ENCODE measurements at regions not wholly inside any gene's neighbourhood (a gene's known extent, or its start where the extent isn't known, plus 50 kb on each side); places are given as distances from the start of the nearest gene placed in this dataset.
A peak's percentile ranks its signal among the peaks of the same experiment; 100 is the strongest.
"Not testable (repeated sequence)": the region's sequence is repeated elsewhere in the genome, so short reads cannot be mapped to it uniquely, and the experiment has no call there.

DNA sequence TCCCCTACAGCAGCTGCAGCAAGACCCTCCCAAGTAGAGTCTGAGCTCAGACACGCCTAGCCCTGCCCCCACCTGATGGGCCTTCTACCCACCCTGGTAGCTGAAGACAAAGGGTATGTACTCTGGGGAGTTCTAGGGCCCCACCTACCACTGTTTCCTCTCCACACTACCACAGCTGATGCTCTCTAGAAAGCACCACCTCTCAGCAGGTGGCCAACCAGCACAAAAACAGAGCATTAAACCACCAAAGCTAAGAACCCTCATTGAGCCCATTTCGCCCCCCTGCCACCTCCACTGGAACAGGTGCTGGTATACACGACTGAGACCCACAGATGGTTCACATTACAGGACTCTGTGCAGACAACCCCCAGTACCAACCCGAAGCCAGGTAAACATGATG is 258.9 kb downstream of the SETD4 start:
- no peak for DNase-seq (ENCODE audit: low read depth)

DNA sequence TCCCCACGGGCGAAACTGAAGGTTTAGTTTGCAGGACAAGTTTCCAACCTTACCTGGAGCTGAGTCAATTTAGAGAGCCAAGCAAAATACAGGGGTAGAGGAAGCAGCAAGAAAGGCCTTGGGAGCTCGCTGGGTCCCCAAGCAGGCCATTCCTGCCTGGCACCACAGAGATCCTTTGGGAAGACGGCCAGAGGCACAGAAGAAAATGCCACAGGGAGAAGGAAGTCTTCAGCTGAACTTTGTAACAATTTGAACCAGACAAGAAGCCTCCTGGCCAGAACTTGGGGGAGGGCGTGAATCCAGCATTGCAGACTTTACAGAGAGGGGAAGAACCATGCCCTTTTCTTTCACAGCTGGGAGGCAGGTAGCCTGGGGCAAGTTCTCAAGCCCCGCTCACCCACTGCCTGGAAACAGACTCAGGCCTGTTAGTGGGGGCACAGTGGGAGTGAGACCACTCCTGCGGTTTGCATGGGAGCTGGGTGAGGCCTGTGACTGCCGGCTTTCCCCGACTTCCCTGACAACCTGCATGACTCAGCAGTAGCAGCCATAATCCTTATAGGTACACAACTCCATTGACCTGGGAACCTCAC is 259.4 kb downstream of the SETD4 start:
- not testable (repeated sequence) for DNase-seq (ENCODE audit: low read depth)

DNA sequence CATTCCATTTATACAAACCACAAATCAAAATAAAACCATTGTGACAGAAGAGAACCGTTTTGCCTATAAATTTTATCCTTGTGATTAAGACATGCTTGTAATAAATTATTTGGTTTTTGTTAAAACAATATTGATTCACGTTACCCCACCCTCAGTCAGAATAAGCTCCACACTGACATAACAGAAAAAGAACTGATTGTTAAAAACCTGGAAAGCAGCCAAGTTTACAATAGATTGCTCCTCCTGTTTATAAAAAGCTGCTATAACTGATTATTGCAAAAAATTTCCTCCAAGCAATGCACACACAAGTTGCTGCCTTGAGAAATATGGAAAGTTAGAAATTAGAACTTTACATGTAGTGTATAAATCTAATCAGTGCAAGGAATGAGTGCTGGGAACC is 263.5 kb downstream of the SETD4 start:
- no peak for DNase-seq (ENCODE audit: low read depth)

DNA sequence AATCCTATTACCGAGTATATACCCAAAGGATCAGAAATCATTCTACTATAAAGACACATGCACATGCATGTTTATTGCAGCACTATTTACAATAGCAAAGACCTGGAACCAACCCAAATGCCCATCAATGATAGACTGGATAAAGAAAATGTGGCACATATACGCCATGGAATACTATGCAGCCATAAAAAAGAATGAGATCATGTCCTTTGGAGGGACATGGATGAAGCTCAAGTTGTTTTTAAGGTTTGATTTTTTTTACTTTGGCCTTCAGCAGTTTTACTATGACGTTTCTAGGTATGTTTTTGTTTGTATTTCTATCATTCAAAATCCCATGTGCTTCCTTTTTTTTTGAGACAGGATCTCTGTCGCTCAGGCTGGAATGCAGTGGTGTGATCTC is 265.8 kb downstream of the SETD4 start:
- DNase-seq (ENCODE audit: low read depth): not testable (repeated sequence)

DNA sequence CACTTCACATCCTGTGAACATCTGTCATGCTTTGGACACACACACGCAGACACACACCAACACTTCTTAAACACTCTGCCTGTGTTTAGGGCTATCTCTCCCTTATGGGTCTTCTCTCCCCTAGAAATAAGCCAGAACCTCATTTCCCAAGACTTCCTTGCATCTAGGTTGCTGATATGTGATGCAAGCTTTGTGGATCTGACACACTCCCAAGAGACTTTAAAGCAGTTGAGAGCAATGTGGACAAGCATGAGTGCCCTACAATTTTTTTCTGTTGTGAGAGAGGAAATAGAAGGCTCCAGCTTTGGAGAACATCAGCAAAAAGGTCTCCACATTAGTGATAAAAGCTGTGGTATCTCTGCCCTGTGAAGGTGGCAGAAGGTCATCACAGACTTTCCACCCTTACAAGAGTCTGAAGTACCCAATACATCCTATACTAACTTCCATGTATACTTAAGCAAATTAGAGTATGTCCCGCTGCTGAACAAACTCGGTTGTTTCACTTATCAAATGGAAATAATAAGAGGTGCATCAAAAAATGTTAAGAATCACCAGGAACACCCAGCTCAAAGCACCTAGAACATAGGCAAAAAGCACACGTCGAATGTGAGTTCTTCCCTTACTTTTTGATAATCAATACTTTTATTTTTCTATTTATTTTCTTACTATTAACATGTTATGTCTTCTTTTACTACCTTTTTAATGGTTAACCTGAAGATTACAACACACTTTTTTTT is 267.6 kb downstream of the SETD4 start:
- DNase-seq (ENCODE audit: low read depth): no peak

DNA sequence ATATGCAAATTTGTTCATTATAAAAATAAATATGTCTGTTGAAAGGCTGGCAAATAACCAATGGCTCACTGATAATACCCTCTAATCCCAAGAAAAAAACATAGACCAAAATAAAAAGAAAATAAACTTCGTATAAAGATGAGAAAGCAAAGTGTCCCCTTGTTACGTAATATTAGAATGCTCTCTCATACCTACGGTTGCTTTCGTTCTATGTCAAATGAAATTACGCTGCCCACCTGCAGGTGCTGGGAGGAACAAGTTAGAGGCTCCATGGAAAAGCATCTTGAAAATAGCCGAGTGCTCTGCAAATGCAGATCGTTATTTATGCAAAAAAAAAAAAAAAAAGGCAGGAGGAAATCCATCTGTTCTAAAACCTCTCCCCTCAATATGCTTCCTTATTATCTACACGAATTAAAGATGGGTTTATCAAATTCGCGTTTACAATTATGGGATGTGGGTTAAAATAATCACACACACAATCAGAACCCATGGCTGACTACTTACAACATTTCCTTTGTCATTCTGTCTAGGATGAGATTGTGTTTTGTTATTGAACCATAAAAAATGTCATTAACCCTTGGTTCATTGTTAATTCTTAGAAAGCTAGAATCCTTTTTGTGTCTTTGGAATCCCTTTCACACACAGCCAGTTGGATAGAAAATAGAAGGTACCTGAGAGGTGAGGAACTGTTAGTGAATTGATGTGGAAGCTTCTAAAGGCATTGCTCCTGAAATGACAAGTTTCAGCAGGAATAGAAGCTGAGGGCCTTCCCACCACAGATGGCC is 268.6 kb downstream of the SETD4 start:
- no peak for DNase-seq (ENCODE audit: low read depth)

DNA sequence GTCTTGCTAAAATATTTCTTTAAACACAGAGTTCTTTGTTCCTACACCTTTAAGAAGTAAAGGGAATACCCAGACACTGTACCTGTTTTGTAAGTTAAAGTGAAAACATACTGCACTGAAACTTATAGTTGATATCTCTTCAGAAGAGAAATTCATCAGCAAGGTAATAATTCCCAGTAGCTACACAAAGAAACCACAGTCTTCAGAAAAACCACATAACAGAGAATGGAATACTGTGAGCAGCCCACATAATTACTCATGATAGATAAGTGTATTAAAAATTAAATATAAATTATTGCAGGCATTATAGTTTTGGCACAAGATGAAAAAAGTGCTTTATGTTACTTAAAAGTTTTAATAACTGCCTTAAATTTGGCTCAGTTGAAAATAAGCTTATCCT is 276.6 kb downstream of the SETD4 start:
- peak; percentile 10 for DNase-seq (ENCODE audit: low read depth)

DNA sequence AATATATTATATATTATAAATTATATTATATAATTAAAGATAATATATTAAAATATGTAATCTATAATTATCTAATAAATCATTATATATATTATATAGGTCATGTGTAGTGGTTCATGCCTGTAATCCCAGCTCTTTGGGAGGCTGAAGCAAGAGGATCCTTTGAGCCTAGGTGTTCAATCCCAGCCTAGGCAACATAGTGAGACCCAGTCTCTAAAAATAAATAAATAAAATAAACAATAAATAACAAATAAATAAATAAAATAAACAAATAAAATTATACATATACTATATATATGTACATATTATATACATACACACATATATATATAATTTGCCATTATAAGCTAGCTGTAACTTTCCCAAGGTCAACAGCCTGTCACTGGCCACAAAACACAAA is 277.7 kb downstream of the SETD4 start:
- DNase-seq (ENCODE audit: low read depth): no peak

DNA sequence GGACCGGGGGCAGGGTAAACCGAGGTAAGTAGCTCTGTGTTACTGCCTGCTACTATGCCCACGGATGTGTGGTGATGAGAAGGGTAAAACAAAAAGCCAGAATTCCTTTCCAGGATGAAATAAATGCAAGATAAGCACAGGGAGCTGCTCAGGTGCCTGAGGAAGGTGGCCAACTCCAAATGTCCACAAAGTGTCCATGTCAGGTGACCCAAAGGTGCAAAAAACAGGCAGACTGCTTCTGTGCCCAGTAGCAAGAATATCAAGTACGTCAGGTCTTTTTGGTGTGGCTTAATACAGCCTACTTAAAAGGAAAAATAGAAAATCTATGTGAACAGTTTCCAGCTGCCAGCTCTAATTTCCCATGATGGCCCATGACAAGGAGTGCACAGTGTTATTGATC is 279.3 kb downstream of the SETD4 start:
- DNase-seq (ENCODE audit: low read depth): no peak

DNA sequence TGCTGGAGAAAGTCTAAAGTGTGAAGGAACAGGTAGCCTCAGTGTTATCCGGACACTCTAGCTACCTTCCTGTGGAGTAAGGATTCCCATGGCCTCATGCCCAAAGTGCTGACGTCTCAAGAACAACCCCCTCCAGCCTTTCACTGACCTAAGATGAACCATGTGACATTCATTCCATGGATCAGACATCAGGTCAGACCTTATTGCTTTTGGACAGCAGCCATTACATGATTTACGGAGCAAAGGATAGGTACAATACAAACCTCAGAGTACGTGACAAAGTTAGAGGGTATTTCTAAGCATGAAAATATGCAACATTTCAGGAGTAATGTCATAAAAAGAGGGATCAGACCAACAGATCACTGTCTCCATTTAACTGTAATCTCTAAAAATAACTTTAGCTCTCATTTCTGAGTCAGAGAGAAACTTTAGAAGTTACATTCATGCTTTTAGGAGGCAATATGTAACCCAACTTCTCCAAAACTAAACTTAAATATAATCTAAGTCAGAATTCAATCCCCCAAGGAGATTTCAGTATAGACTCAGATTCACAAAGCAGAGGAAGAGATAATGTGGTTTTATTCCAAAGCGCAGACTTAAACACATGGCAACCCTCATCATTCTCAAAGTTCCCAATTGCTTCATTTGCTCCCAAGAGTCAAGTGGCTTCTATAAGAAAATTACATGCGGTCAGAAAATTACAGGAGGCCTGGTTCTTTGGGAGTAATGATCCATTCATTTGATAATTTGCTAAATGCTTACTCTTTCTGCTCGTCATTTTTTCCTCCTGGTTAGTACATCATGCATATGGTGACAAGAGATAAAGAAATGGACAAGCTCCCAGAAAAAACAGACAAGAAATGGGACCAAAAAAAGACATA is 280.4 kb downstream of the SETD4 start:
- DNase-seq (ENCODE audit: low read depth): peak; percentile 78

DNA sequence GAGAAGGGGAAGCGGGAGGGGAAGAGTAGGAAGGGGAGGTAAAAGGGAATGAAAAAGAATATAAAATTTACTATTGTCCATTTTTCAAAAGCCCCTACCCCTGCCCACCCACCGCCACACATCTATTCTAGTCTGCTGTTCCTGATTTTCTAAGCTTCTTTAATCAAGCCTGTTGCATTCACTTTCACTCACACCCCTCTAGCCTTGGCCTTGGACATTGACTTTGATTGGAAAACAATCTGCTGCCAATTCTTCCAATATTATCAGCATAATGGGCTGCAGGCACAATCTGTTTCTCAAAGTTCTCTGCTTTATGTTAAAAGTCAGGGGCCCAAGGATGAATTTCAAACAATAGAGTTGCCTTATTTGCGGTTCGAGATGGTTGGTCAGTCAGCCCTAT is 281.2 kb downstream of the SETD4 start:
- no peak for DNase-seq (ENCODE audit: low read depth)

DNA sequence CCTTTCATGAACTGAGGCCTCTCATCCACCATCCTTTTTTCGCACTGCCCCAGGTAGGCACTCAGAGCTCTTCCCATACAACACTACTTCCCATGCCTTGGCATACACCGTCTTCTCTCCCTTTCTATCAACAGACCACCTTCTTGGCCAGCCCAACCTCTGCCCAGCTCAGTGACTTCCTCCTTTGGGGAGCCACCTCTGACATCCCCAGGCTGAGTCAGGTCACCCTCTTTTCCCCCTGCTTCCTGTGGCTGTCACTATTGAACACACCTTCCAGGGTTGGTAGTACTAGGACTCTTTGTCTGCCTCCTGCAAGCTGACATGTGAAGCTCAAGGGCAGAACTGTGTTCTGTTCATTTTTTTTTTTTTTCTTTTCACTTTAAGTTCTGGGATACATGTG is 283.2 kb downstream of the SETD4 start:
- DNase-seq (ENCODE audit: low read depth): no peak

DNA sequence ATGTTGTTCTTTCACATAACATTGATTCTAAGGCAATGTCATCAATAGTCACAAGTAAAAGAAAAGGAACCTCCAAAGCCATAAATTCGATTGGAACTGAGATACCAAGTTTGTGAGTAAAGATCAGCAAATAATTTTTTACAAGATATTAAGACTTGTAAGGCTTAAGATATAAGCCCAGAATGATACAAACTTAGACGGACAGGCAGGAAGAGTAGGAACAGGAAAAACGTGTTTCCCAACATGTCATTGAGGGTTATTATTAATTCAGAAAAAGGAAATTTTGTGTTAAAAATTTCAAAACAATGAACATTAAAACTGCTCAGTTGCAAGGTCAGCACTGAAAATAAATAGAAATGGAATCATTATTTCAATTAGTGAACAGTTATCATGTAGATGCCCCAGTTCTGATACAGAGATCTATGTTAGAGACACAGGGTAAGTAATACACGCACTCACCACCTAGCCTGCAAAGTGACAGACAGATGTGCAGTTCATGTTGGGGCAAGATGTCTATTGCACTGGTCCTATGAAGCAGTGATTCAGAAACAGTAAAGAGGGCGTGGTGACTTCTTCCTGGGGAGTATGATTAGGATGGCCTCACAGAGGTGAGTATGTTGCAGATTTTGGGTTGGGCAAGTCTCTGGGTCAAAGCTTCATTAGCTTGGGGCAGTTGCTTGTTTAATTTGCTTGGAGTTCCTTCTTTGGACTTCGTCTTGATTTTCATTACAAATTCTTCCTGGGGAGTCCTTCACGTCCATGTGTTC is 284.4 kb downstream of the SETD4 start:
- no peak for DNase-seq (ENCODE audit: low read depth)

DNA sequence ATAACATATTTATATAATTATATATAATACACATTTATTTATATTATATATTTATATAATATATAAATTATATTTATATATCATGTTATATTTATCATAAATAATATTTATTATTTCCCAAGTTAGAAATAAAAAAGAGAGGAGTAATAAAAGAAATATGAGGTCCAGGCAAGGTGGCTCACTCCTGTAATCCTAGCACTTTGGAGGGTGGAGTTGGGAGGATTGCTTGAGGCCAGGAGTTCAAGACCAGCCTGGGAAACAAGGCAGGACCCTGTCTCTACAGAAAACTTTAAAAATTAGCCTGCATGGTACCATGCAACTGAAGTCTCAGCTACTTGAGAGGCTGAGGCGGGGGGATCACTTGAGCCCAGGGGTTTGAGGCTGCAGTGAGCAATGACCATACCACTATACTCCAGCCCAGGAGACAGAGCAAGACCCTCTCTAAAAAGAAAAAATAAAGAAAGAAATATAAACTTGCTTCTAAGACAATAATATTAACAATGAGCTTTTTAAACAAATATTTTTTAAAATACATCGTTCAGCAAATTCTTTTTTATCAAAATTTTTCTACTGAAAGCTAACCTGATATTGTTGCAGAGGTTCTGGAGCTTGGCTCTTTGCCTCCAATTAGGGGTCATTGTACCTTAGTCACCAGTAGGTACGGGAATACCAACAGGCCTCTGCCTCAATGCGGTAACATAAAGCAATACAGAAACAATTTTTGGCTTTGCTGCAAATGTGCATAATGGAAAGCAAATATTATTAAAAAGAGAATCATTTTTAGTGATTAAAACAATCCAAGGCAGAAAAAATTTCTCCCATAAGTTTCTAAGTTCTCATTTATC is 290.0 kb downstream of the SETD4 start:
- no peak for DNase-seq (ENCODE audit: low read depth)

DNA sequence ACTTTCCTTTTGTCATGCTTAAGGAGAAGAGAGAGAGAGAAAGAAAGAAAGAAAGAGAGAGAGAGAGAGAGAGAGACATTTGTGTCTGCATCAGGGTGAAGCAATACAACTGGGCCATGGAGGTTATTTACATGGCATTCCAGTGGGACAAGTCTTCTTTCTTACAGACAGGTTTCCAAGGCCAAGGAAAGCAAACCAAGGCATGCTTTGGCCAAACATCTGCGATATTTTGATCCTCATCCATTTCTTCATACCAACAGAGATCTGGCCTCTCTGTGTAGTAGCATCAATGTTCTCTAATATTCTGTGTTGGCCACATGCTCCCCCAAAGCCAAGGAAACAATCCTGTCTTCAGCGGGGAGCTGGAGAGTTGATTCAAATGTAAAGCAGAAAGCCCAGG is 292.1 kb downstream of the SETD4 start:
- no peak for DNase-seq (ENCODE audit: low read depth)

DNA sequence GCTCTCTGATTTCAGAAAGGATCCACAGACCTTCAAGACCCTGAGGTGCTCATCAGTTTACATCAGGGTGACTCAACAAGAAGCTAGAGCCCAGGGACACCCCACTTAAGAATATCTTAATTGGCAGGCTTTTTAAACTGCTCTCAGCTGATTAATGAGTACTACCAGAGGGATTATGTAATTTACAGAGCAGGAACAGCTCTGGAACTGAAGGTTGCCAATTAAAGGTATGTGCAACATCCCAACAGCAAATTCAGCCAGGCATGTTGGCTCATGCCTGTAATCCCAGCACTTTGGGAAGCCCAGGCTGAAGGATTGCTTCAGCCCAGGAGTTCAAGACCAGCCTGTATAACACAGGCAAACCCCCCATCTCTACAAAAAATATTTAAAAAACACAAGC is 295.7 kb downstream of the SETD4 start:
- no peak for DNase-seq (ENCODE audit: low read depth)

DNA sequence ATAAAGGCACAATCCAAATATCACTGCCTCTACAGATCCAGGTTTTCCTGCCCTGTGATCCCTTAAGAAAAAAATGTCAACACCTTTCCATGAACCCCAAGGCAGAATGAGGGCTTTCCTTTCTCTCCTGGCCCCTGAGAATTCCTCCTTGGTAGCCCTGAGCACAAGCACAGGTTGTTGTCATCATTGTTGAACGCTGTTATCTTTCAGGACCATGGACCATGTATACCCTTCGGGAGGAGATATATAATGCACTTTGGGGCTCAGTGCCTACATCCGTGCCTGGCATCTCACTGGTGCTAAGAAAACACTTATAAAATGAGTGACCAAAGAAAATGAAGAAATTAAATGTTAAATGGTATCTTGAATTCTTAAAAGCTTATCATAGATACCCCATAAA is 296.2 kb downstream of the SETD4 start:
- DNase-seq (ENCODE audit: low read depth): no peak

DNA sequence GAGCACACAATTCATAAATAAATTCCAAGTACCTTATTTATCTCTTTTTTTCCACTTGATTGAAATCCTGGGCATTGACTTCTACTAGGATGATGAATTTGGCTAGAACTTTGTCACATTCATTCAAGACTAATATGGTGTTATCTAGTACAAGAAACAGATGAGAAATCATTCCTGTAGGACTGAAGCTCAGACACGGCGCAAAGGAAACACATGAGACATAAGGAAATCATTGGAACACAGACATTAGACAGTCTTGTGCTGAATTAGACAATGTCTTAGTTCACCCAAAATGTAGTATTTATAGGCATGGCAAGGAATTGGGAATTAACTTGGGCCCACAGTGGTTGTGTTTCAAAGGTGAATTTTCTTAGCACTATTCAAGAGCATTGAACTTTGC is 305.7 kb downstream of the SETD4 start:
- no peak for DNase-seq (ENCODE audit: low read depth)

DNA sequence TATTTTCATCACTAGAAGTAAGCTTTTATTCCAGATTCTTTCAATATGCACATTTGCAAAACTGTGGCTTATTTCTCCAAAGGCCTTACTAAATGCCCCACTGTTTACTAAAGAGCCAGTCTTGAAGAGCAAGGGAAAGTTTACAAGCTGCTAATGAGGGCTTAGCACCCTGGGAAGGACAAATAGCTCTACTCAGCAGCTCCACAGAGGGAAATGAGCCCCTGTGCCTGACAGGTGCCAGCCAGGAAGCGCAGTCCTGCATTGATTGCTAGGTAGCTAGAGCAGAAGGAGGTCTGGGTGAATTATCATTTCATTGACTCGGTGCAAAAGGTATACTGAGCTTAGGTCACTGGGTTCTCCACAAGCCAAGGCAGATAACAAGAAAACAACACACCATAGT is 307.0 kb downstream of the SETD4 start:
- no peak for DNase-seq (ENCODE audit: low read depth)

DNA sequence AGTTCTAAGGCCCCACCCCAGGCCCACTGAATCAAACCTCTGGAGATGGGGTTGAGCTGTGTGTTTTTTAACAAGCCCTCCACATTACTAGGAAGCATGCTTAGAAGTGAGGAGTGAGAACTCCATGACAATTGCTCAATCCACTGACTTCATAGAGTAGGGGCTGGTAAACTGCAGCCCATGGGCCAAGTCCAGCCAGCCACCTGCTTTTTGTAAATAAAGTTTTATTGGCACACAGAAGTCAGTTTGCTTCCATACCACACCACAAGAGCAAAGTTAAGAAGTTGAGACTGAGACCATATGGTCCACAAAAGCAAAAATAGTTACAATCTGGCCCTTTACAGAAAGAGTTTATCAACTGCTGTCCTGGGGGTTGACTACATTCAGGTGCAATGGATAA is 309.2 kb downstream of the SETD4 start:
- no peak for DNase-seq (ENCODE audit: low read depth)

DNA sequence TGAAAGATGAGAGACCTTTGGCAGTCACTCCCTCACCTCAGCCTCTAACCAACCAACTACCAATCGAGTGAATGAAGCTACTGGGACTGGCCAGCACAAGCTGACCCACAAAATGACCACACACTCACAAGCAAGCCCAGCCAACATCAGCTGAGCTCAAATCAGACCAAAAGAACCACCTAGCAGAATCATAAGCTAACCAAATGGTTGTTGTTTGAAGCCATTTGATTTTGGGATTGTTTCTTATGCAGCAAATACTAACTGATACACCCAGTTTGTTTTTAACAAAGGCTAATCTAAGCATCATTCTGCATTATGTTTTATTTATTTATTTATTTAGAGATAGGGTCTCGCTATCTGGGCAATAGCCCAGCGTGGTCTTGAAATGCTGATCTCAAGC is 310.4 kb downstream of the SETD4 start:
- no peak for DNase-seq (ENCODE audit: low read depth)
